Adipocyte (in vitro differentiated cells): ENCODE measurements at regions not wholly inside any gene's neighbourhood (a gene's known extent, or its start where the extent isn't known, plus 50 kb on each side); places are given as distances from the start of the nearest gene placed in this dataset.

Experiments used
- DNase-seq: peaks from one replicate; pipeline ENCODE4 v3.0.0-alpha.2; 2015; ENCODE audit warnings: low read depth
- H3K27me3 ChIP-seq: replicated peaks from 2 replicates; pipeline ENCODE4 v1.7.0; 2013; ENCODE audit warnings: mild to moderate bottlenecking, low read length, moderate library complexity; ENCODE audit not compliant: control insufficient read depth, insufficient read depth
- H3K36me3 ChIP-seq: 2 replicates; pipeline ENCODE4 v1.7.0; 2013; ENCODE audit warnings: low read length, mild to moderate bottlenecking, moderate library complexity; ENCODE audit not compliant: control insufficient read depth, insufficient read depth, severe bottlenecking
- H3K4me1 ChIP-seq: 2 replicates; pipeline ENCODE4 v1.7.0; 2013; ENCODE audit warnings: mild to moderate bottlenecking, low read length, moderate library complexity; ENCODE audit not compliant: control insufficient read depth, insufficient read depth
- H3K4me3 ChIP-seq: 2 replicates; pipeline ENCODE4 v1.7.0; 2013; ENCODE audit warnings: mild to moderate bottlenecking, low read length, moderate library complexity
- H3K9ac ChIP-seq: 2 replicates; pipeline ENCODE4 v1.7.0; 2013; ENCODE audit warnings: mild to moderate bottlenecking, low read length, moderate library complexity
- H3K9me3 ChIP-seq: 2 replicates; pipeline ENCODE4 v1.7.0; 2013; ENCODE audit warnings: mild to moderate bottlenecking, low read length, moderate library complexity; ENCODE audit not compliant: control insufficient read depth

DNA sequence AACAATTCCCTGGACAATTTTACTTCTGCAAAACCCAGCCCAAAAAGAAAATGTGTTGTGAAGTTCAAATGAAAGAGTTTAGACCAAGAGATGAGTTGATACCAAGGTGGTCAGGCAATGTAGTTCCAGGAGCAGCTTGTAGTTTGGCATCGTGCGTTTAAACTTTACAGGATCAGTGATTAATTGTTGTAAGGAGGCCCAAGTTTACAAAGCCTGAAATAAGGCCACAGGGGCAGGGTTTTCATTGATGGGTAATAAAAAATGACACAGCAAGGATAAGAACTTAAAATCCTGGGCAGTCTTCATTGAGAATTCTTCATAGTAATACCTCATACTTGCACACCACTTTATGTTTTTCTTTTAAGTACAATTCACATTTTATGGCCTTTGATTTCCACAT is 463.9 kb upstream of the HNRNPA3 start:
- Histone ChIP-seq H3K9me3 (no peaks in the 10 kb centered on the region), H3K36me3 (no peaks in the 10 kb centered on the region), H3K9ac (no peak overlapping the region), H3K27me3 (no peaks in the 10 kb centered on the region), H3K4me3 (no peak overlapping the region), H3K4me1 (peaks cover 21% of the 10 kb centered on the region)
- no peak for DNase-seq

DNA sequence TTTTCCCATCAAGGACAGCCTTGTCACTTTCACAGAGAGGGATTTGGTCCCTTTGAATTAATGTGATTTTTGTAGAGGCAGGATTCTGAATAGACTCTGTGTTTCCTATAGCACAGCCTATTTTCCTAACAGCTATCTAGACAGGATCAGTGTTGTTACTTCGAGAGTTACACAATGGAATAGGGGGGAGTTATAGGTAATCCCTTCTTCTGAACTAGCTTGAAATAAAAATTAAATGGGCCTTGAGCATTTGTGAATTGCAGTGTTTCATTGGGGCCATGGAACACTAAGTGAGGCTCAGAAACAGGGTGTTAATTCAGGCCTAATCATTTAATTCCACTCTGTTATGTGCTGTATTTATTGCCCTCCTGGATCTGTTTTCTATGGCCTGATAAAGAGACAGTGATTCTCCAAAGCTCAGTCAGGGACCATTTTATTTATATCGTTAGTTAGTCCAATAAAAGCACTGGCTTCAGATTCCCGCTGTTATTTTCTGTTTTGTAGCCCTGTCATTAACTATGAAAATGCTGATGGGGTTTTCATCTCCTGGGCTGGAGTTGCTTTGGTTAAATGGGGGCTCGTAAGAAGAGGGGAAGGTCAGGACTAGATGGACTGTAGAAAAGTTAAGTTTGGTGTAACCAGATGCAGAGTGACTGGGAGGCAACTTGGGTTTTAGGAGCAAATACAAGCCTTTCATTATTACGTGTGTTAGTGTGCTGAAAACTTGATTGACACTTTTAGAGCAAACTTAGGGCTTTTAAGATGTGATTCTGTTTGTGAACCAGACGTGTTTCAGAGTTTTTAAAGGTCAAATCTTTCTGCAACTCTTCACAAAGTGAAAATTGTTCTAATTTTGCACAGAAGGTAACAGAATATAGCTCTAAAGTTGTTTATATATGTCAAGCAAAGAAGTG is 461.0 kb upstream of the HNRNPA3 start:
- no peak overlapping the region for H3K9ac ChIP-seq
- no peak for DNase-seq
- H3K36me3 ChIP-seq, result no peaks in the 10 kb centered on the region
- peaks cover 34% of the 10 kb centered on the region for H3K4me1 ChIP-seq
- H3K4me3 ChIP-seq, result no peak overlapping the region
- no peaks in the 10 kb centered on the region for H3K27me3 ChIP-seq
- H3K9me3 ChIP-seq, result no peaks in the 10 kb centered on the region

DNA sequence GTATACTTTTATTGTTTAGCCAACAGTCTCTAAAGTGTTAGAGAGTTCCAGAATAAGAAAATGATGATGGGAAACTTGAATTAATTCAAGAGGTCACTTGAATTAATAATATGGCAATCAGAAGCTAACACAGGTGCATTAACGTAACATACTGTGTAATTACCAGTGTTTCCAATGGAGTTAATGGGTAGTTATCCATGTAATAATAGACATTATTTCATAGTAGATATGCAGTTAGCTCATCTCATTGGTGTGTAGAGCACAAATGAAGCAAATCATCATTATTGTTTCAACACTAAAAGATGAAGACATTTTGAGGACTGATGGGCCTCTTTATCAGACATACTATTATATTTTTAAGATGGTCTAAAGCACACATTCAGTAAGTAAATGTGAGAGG is 460.3 kb upstream of the HNRNPA3 start:
- H3K9me3 ChIP-seq, result no peaks in the 10 kb centered on the region
- no peak for DNase-seq
- no peak overlapping the region for H3K4me3 ChIP-seq
- H3K9ac ChIP-seq, result no peak overlapping the region
- no peaks in the 10 kb centered on the region for H3K36me3 ChIP-seq
- H3K4me1 ChIP-seq, result peaks cover 31% of the 10 kb centered on the region
- no peaks in the 10 kb centered on the region for H3K27me3 ChIP-seq

DNA sequence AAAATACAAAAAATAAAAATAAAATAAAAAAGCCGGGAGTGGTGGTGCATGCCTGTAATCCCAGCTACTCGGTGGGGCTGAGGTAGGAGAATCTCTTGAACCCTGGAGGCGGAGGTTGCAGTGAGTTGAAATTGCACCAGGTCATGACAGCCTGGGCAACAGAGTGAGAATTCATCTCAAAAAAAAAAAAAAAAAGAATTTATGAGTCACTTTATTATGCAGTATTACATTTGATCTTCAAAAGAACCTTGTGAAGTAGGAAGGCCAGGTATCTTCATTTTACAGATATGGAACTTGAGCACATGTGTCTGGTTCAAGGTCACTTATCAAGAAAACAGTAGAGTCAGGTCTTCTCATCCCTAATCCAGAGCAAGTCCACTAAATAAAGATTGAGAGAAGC is 459.4 kb upstream of the HNRNPA3 start:
- Histone ChIP-seq H3K9me3 (no peaks in the 10 kb centered on the region), H3K4me3 (peak overlapping the region; percentile 27), H3K27me3 (no peaks in the 10 kb centered on the region), H3K36me3 (no peaks in the 10 kb centered on the region), H3K9ac (peak overlapping the region; percentile 40), H3K4me1 (peaks cover 22% of the 10 kb centered on the region)
- DNase-seq, result no peak

DNA sequence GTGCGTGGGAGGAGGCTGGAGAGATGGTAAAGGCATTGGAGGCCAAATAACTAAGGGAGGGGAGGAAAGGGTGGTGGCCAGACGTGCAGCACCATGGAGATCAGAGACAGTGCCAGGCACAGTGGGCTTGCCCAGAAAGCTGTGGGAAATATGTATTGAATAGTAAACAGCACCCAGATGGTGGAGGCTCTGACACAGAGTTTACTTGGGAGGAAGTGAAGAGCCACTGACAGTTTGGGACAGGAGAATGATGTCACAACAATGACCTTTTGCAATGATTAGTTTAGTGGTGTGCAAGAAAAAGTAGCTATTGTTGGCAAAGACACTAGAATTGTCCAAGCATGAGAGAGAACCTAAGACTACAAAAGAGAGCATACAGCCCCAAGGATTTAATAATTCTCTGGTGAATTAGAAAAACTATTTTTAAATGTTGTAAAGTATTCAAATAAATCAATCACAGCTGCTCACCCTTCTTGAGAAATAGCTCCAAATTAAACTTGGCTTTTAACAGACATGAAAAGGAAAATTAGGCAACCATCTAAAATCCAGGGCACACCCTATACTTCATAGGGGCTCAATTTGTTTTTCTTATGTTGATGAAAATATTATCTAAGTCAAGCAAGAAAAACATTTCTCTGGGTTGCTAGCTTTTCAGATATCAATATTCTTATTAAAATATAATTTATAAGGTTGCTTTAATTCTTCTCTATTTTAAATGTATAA is 458.7 kb upstream of the HNRNPA3 start:
- H3K9ac ChIP-seq, result peak overlapping the region; percentile 40
- no peaks in the 10 kb centered on the region for H3K27me3 ChIP-seq
- H3K4me3 ChIP-seq, result peak overlapping the region; percentile 27
- no peaks in the 10 kb centered on the region for H3K9me3 ChIP-seq
- H3K36me3 ChIP-seq, result no peaks in the 10 kb centered on the region
- DNase-seq, result no peak
- peaks cover 19% of the 10 kb centered on the region for H3K4me1 ChIP-seq

DNA sequence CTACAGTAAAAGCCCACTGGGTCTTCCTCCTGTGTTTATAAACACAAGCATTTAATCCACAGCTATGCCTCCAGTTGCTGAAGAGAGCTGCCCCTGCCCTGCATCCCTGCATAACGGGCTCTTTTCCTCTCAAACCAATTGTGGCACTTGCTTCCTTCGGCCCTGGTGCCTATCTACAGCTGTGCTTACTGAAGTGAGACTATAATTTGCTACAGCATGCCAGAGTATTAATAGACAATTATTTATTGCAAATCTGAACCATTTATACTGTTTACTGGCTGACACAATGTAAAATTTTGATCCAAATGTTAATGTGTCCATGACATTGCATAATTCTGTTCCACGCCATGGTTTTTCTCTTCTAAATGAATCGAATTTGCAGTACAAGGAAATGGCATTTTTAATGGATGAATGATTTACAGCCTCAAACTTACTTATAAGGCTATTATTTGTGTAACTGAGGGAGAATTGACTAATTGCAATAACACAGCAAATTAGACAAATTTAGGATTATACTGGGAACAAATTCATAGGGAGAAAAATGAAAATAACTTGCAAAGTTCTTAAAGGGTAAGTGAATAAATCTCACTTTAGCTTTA is 457.0 kb upstream of the HNRNPA3 start:
- Histone ChIP-seq H3K27me3 (no peaks in the 10 kb centered on the region), H3K4me3 (no peak overlapping the region), H3K9me3 (no peaks in the 10 kb centered on the region), H3K4me1 (peaks cover 19% of the 10 kb centered on the region), H3K9ac (no peak overlapping the region), H3K36me3 (no peaks in the 10 kb centered on the region)
- DNase-seq, result no peak

DNA sequence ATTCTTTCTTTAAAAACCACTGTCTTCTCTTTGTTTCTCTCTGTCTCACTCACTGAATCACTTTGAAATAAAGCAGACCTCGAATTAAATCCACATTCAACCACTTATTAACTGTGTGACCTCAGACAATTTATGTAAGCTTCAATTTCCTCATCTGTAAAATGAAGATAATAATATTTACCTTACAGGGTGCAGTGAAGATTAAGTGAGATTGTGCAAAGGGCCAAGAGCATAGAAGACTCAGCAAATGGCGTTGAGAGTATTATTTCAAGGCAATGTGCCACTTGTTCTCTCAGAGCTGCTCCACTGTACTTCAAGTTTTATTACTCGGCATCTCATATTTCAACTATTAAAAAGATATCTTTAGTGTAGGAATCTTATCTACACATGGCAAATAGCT is 454.2 kb upstream of the HNRNPA3 start:
- DNase-seq, result no peak
- Histone ChIP-seq H3K9ac (no peak overlapping the region), H3K4me1 (peaks cover 15% of the 10 kb centered on the region), H3K9me3 (no peaks in the 10 kb centered on the region), H3K4me3 (no peak overlapping the region), H3K27me3 (no peaks in the 10 kb centered on the region), H3K36me3 (no peaks in the 10 kb centered on the region)

DNA sequence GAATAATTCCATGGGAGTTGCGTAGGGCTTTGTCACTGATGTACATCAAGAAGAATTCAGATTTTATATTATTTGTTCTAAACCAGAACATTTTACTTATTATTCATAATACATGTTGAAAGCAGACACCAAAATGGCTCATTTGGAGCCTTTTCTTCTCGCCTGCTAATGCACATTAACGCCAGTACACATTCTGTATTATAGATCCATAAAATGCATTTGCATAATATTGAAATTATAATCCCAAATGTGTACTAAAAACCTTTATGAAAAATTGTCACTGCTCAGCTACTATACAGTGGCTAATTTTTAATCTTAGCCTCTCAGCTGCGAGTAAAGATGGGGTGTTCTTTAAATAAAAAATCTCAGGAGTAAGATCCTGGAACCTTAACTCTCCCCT is 452.2 kb upstream of the HNRNPA3 start:
- H3K9me3 ChIP-seq, result no peaks in the 10 kb centered on the region
- H3K36me3 ChIP-seq, result no peaks in the 10 kb centered on the region
- no peak overlapping the region for H3K4me3 ChIP-seq
- H3K9ac ChIP-seq, result no peak overlapping the region
- H3K4me1 ChIP-seq, result peaks cover 5% of the 10 kb centered on the region
- no peaks in the 10 kb centered on the region for H3K27me3 ChIP-seq
- DNase-seq, result no peak

DNA sequence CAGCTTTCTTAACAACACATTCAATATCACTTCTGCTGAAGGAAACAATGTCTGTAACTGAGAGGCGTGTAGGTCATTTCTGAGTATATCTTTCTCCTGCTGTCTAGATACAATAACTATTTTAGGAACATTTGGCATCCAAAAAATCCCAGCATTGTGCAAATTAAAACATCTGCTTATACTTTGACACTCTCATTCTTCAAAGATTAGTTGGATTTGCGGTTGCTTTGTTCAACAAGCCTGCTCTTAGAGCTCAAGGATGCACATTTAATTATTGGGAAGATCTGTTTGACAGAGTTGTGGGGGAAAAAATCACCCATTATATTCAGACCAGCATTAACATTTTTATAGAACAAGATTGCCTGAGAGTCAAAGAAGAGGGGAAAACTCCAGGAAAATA is 449.5 kb upstream of the HNRNPA3 start:
- Histone ChIP-seq H3K27me3 (no peaks in the 10 kb centered on the region), H3K9me3 (no peaks in the 10 kb centered on the region)

DNA sequence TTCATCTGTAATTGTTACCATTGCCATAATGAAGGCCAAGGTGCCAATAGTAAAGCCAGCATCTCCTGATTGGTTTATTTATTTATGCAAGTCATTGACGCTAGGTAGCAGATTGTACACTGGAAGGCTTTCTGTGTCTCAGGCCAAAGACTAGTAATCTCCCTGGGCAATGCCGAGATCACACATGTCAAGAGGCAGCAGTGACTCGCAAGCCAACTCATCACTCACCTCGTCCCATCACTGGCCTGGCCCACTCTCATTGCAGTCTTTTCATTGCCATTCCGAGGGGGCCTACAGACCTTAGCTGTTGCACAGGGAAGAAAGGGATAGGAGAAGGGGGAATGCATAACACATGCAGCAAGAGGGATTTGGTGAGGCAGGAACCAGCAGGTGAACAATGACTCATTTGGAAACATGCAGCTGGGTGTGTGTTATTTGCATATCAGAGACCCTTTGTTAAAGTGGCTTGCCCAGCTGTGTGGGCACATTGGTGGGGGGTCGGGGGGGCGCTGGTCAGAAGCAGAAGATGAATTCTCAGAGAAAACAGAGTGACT is 448.7 kb upstream of the HNRNPA3 start:
- no peaks in the 10 kb centered on the region for H3K36me3 ChIP-seq
- H3K4me1 ChIP-seq, result no peaks in the 10 kb centered on the region
- no peak for DNase-seq
- H3K27me3 ChIP-seq, result no peaks in the 10 kb centered on the region
- H3K4me3 ChIP-seq, result no peak overlapping the region
- H3K9me3 ChIP-seq, result no peaks in the 10 kb centered on the region
- H3K9ac ChIP-seq, result no peak overlapping the region

More for the DNA sequence above, 449.5 kb upstream of the HNRNPA3 start:
- no peak overlapping the region for H3K9ac ChIP-seq
- H3K4me3 ChIP-seq, result no peak overlapping the region
- H3K4me1 ChIP-seq, result no peaks in the 10 kb centered on the region
- DNase-seq, result no peak
- no peaks in the 10 kb centered on the region for H3K36me3 ChIP-seq

DNA sequence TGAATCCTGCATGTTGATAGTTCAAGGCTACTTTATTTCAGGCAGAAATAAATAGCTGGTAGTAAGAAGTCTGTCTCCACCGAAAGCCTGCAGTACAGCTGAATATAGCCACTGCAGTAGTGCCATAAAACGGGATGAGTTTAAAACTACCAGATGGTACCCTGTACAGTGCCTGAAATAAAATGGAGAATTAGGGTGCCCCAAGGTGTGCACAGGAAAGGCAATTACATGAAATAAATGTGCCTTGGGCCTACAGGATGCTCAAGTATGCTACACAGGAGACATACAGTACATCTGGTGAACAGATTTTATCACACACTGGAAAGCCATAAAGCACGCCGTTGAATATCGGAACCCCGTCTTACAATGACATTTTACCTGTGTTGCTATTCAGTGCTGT is 447.7 kb upstream of the HNRNPA3 start:
- H3K27me3 ChIP-seq, result no peaks in the 10 kb centered on the region
- H3K9me3 ChIP-seq, result no peaks in the 10 kb centered on the region
- no peak overlapping the region for H3K9ac ChIP-seq
- no peak overlapping the region for H3K4me3 ChIP-seq
- DNase-seq, result no peak
- peaks cover 2% of the 10 kb centered on the region for H3K4me1 ChIP-seq
- no peaks in the 10 kb centered on the region for H3K36me3 ChIP-seq
